ENCODE measurements at regions not wholly inside any gene's neighbourhood (a gene's known extent, or its start where the extent isn't known, plus 50 kb on each side); places are given as distances from the start of the nearest gene placed in this dataset.

DNA sequence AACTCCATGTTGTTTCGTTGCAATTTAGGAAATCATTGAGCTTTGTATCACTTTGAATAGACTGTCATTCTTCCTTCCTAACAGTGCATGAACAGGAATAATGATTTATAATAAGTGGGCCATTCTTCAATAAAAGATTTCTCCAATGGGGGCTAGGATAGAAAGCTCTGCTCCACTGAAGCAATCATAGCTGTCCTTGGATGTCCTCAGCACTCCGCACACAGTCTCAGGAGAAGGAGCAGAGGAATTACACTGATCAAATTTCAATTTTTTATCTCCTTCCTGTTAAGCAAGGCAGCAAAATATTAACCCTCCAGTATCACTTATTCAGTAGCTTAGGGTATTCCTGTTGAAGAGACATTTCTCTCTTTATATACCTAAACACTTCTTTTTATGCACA lies 532.7 kb upstream of the ST8SIA4 start:
- TF ChIP-seq RXRA (IDR thresholded peaks at IDR 0.05; ENCODE audit: borderline replicate concordance, low read depth): no peak
- TF ChIP-seq POLR2AphosphoS5 (IDR thresholded peaks at IDR 0.05; ENCODE audit: low read depth, low read length): no peak
- TF ChIP-seq CHD2 (IDR thresholded peaks at IDR 0.05; ENCODE audit: low read length, partially characterized antibody): no peak
- TF ChIP-seq RAD21 (IDR thresholded peaks at IDR 0.05; ENCODE audit: low read length): no peak
- no peak for TF ChIP-seq GABPA (IDR thresholded peaks at IDR 0.05; ENCODE audit: low read depth)
- TF ChIP-seq USF2 (IDR thresholded peaks at IDR 0.05; ENCODE audit: borderline replicate concordance, low read depth, low read length): no peak
- no peak for TF ChIP-seq CTCF (IDR thresholded peaks at IDR 0.05)
- TF ChIP-seq SMC3 (IDR thresholded peaks at IDR 0.05; ENCODE audit: low read depth, low read length): no peak
- no peak for TF ChIP-seq EP300 (IDR thresholded peaks at IDR 0.05; ENCODE audit: borderline replicate concordance in 1 of 2, low read depth in 1 of 2, low read length in 1 of 2)

Measured in SK-N-SH (cell line).